ENCODE measurements at regions not wholly inside any gene's neighbourhood (a gene's known extent, or its start where the extent isn't known, plus 50 kb on each side); places are given as distances from the start of the nearest gene placed in this dataset.

DNA sequence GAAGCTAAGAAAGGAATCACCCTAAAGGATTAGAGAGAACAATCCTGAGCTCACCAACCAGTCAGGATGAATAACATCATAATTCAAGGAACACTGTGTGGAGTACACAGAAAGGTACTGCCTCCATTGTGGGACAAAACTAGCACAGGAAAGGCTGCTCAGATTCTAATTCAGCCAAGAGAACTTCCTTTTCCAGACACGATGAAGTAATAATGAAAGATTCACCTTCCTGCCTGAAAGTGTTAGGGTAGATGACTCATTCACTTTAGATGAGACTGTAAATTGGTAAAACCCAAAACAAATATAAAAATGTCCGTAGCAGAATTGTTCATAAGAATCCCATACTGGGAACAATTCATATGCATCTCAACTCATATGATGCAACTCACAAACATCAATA is 167.2 kb downstream of the CDC14C start:
- Histone ChIP-seq H2AK5ac (ENCODE audit: low read depth, low read length) (no peak overlapping the region), H3K9me1 (ENCODE audit: insufficient read depth, low read length) (no peaks in the 10 kb centered on the region), H3K9ac (ENCODE audit: low read depth, low read length) (no peak overlapping the region), H4K91ac (ENCODE audit: insufficient read depth, low read depth, low read length) (no peak overlapping the region), H3K56ac (ENCODE audit: extremely low read depth, insufficient read depth, low read length) (no peak overlapping the region), H3K27ac (ENCODE audit: insufficient read depth, low read length) (no peak overlapping the region), H2BK20ac (ENCODE audit: low read depth, low read length) (no peak overlapping the region), H2BK15ac (ENCODE audit: low read depth, low read length) (no peak overlapping the region), H3K14ac (replicated peaks; ENCODE audit: low read depth, low read length) (no peak overlapping the region), H3K18ac (ENCODE audit: low read depth, low read length) (no peak overlapping the region), H4K20me1 (ENCODE audit: insufficient read depth, low read length) (no peaks in the 10 kb centered on the region), H2BK5ac (ENCODE audit: low read depth, low read length, poor library complexity, severe bottlenecking) (no peak overlapping the region), H4K5ac (ENCODE audit: low read depth, low read length) (no peak overlapping the region), H3K36me3 (ENCODE audit: control insufficient read depth, insufficient read depth, low read length) (no peaks in the 10 kb centered on the region), H4K8ac (ENCODE audit: low read depth in 2 of 2, low read length in 2 of 2) (no peak overlapping the region), H3K9me3 (ENCODE audit: control insufficient read depth, insufficient read depth, low read length) (peaks cover 9% of the 10 kb centered on the region), H2BK120ac (ENCODE audit: low read depth, low read length) (no peak overlapping the region), H3K4me1 (ENCODE audit: control insufficient read depth, insufficient read depth, low read length) (no peaks in the 10 kb centered on the region), H3K79me1 (ENCODE audit: low read depth in 1 of 2, low read length in 2 of 2) (no peaks in the 10 kb centered on the region), H3K23ac (ENCODE audit: low read depth, low read length) (no peak overlapping the region), H3K4me2 (ENCODE audit: low read depth, low read length) (no peak overlapping the region), H2AK9ac (replicated peaks; ENCODE audit: low read depth, low read length, poor library complexity) (no peak overlapping the region), H2AFZ (replicated peaks; ENCODE audit: low read length, poor library complexity) (no peak overlapping the region), H3K4me3 (ENCODE audit: insufficient read depth, low read depth, low read length) (no peak overlapping the region), H3K4ac (ENCODE audit: low read depth, low read length) (no peak overlapping the region), H3K27me3 (ENCODE audit: control insufficient read depth, insufficient read depth, low read length) (no peaks in the 10 kb centered on the region)
- no TSS peak for BruUV-seq (replicated peaks)
- DNase-seq: no peak
- ChIA-PET CTCF (no interaction called here), POLR2A (ENCODE audit: unreplicated experiment) (no interaction called here)
- TF ChIP-seq MAFK (IDR thresholded peaks at IDR 0.05; ENCODE audit: low read depth, low read length) (no peak), RFX5 (IDR thresholded peaks at IDR 0.05; ENCODE audit: low read depth, low read length) (no peak), RCOR1 (IDR thresholded peaks at IDR 0.05; ENCODE audit: insufficient replicate concordance, low read length) (no peak), CTCF (conservative IDR thresholded peaks at IDR 0.05; ENCODE audit: low read depth, low read length) (no peak), FOS (IDR thresholded peaks at IDR 0.05; ENCODE audit: low read depth, low read length) (no peak), POLR2A (IDR thresholded peaks at IDR 0.05; ENCODE audit: low read depth, low read length) (no peak), MXI1 (IDR thresholded peaks at IDR 0.05; ENCODE audit: borderline replicate concordance, low read depth, low read length) (no peak), RAD21 (IDR thresholded peaks at IDR 0.05; ENCODE audit: low read length) (no peak), CHD1 (IDR thresholded peaks at IDR 0.05; ENCODE audit: low read depth, low read length) (no peak), NFE2L2 (IDR thresholded peaks at IDR 0.05; ENCODE audit: low read depth, low read length) (no peak)
- WGBS, 2 experiments (ENCODE audit: extremely low coverage in 2 of 2, insufficient read length in 1 of 2): no CpG with 5 or more reads among the region's 2 CpGs
- dilution Hi-C loops (cut with HindIII; ENCODE audit: low sequenced_read_pairs, unreplicated experiment) (no loop called here), intact Hi-C loops (cut with micrococcal nuclease) (no loop called here), in situ Hi-C loops (cut with MboI; ENCODE audit: low sequenced_read_pairs) (no loop called here)
- ATAC-seq (ENCODE audit: low read depth): no peak

Measured in IMR-90 (cell line).